ENCODE measurements at regions not wholly inside any gene's neighbourhood (a gene's known extent, or its start where the extent isn't known, plus 50 kb on each side); places are given as distances from the start of the nearest gene placed in this dataset.
A peak's percentile ranks its signal among the peaks of the same experiment; 100 is the strongest.

- CTCF ChIA-PET = no interaction called here
- no peak for TF ChIP-seq FOSL2 (IDR thresholded peaks at IDR 0.05)
- no peak for TF ChIP-seq FOSL2 (CRISPR knock-in tag; IDR thresholded peaks at IDR 0.05)
- TF ChIP-seq NFE2L2 (conservative IDR thresholded peaks at IDR 0.05; ENCODE audit: low read length) = no peak
- no peak for TF ChIP-seq HOXA7 (CRISPR knock-in tag; IDR thresholded peaks at IDR 0.05)
- TF ChIP-seq EP300 (IDR thresholded peaks at IDR 0.05) = no peak
- TF ChIP-seq TFCP2L1 (CRISPR knock-in tag; IDR thresholded peaks at IDR 0.05) = no peak
- TF ChIP-seq FOXS1 (CRISPR knock-in tag; IDR thresholded peaks at IDR 0.05) = no peak
- TF ChIP-seq PHF8 (IDR thresholded peaks at IDR 0.05; ENCODE audit: borderline replicate concordance, low read depth) = no peak
- TF ChIP-seq EHF (CRISPR knock-in tag; IDR thresholded peaks at IDR 0.05) = no peak
- H3K4me3 ChIP-seq = no peak overlapping the region
- H3K9me3 ChIP-seq = 0 out of 3 replicates have a peak, but pooled peaks cover 3% of the 10 kb centered on the region
- no peak for ATAC-seq
- H3K4me1 ChIP-seq = no peaks in the 10 kb centered on the region
- no peak for DNase-seq (ENCODE audit: low read depth in 1 of 2, low spot score in 1 of 2)
- POLR2A ChIA-PET = no interaction called here
- H3K4me2 ChIP-seq = no peak overlapping the region
- FAIRE-seq = peak; percentile 7
- H3K27ac ChIP-seq = no peak overlapping the region
These were observed 169.7 kb upstream of the AGTR1 start for GRCh38 chr3:148528024-148528423.

DNA sequence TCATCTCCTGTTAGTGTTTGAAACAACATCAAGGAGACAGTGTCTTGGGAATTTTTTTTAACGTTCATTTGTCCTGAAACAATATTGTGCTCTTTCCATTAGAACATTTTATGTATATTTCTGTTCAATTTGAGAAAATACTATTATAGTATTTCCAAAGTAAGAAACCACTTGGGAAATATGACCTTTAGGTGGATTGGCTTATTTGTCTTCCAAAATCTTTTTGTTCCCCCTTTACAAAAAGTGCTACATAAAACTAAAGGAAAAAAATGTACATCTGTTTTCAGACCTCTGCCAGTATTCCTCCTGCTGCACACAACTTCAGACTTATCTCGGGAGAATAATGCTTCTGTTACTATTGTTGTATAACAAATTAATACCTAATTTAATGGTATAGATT, 165.9 kb upstream of the AGTR1 start:
- H3K4me3 ChIP-seq = no peak overlapping the region
- H3K27ac ChIP-seq = no peak overlapping the region
- ATAC-seq = no peak
- H3K4me1 ChIP-seq = no peaks in the 10 kb centered on the region
- ChIA-PET CTCF (no interaction called here), POLR2A (no interaction called here)
- TF ChIP-seq EHF (CRISPR knock-in tag; IDR thresholded peaks at IDR 0.05) = no peak
- no peak for TF ChIP-seq ZC3H11A (IDR thresholded peaks at IDR 0.05)
- TF ChIP-seq MYC (IDR thresholded peaks at IDR 0.05; ENCODE audit: borderline replicate concordance, low read length) = no peak
- TF ChIP-seq ATOH8 (CRISPR knock-in tag; IDR thresholded peaks at IDR 0.05; ENCODE audit: low read depth) = no peak
- TF ChIP-seq EHMT2 (IDR thresholded peaks at IDR 0.05; ENCODE audit: low read depth) = no peak
- TF ChIP-seq KDM5A (IDR thresholded peaks at IDR 0.05) = no peak
- TF ChIP-seq CEBPB (IDR thresholded peaks at IDR 0.05) = no peak
- no peak for TF ChIP-seq TP53 (CRISPR knock-in tag; IDR thresholded peaks at IDR 0.05)
- WGBS (ENCODE audit: missing lambda C conversion rate) = 79% methylated on average over 2 of the region's 2 CpGs
- H3K9me3 ChIP-seq = 0 out of 3 replicates have a peak, but pooled peaks cover 3% of the 10 kb centered on the region
- H3K4me2 ChIP-seq = no peak overlapping the region
- DNase-seq (ENCODE audit: low read depth in 1 of 2, low spot score in 1 of 2) = no peak
- FAIRE-seq = no peak

DNA sequence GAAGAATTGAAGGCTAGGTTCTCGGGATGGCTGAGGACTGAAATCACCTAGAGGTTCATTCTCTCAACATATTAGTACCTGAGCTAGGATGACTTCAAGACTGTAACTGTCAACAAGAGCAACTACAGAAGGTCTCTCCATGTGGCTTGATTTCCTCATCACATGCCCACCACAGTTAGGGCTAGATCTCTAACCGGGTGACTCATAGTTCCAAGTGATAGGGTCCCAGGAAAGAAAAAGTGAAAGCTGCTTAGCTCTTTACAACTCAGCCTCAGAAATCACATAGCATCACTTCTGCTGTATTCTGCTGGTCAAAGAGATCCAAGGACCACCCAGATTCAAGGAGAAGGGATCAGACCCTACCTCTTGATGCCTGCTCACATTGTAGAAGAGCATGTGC, 165.4 kb upstream of the AGTR1 start:
- H3K9me3 ChIP-seq = 0 out of 3 replicates have a peak, but pooled peaks cover 2% of the 10 kb centered on the region
- DNase-seq (ENCODE audit: low read depth in 1 of 2, low spot score in 1 of 2) (no peak), ATAC-seq (no peak), FAIRE-seq (no peak)
- H3K27ac ChIP-seq = no peak overlapping the region
- H3K4me1 ChIP-seq = no peaks in the 10 kb centered on the region
- ChIA-PET POLR2A (no interaction called here), CTCF (no interaction called here)
- H3K4me3 ChIP-seq = no peak overlapping the region
- no peak for TF ChIP-seq TP53 (CRISPR knock-in tag; IDR thresholded peaks at IDR 0.05)
- WGBS (ENCODE audit: missing lambda C conversion rate) = 79% methylated on average over 2 of the region's 2 CpGs
- no peak overlapping the region for H3K4me2 ChIP-seq

GRCh38 chr3:148532774-148533173, 164.9 kb upstream of the AGTR1 start:
- H3K4me2 ChIP-seq = no peak overlapping the region
- H3K9me3 ChIP-seq = no peaks in the 10 kb centered on the region
- no peak for TF ChIP-seq RCOR1 (IDR thresholded peaks at IDR 0.05; ENCODE audit: low read depth, low read length)
- TF ChIP-seq BCL3 (IDR thresholded peaks at IDR 0.05) = no peak
- no peak for TF ChIP-seq PBX3 (IDR thresholded peaks at IDR 0.05)
- TF ChIP-seq SREBF2 (IDR thresholded peaks at IDR 0.05) = no peak
- TF ChIP-seq NFE2L2 (conservative IDR thresholded peaks at IDR 0.05; ENCODE audit: low read length) = no peak
- TF ChIP-seq ELK1 (IDR thresholded peaks at IDR 0.05; ENCODE audit: low read depth, low read length) = no peak
- TF ChIP-seq CEBPB (IDR thresholded peaks at IDR 0.05) = no peak
- TF ChIP-seq ESRRA (IDR thresholded peaks at IDR 0.05; ENCODE audit: borderline replicate concordance, low read length) = no peak
- no peak for TF ChIP-seq KDM5A (IDR thresholded peaks at IDR 0.05)
- no peak for FAIRE-seq
- DNase-seq (ENCODE audit: low read depth in 1 of 2, low spot score in 1 of 2) = no peak
- 83% methylated on average over 3 of the region's 3 CpGs for WGBS (ENCODE audit: missing lambda C conversion rate)
- CTCF ChIA-PET = no interaction called here
- no peaks in the 10 kb centered on the region for H3K4me1 ChIP-seq
- H3K27ac ChIP-seq = no peak overlapping the region
- no peak for ATAC-seq
- POLR2A ChIA-PET = no interaction called here
- H3K4me3 ChIP-seq = no peak overlapping the region
